OCI-LY7 (cell line): ENCODE measurements at regions not wholly inside any gene's neighbourhood (a gene's known extent, or its start where the extent isn't known, plus 50 kb on each side); places are given as distances from the start of the nearest gene placed in this dataset.

Experiments
- BruUV-seq: library from RNA; stranded (reverse); fragments of 400-500 nt; replicated peaks from 2 replicates; lab custom pipeline; 2021; lab: Mats Ljungman, UMichigan
- CTCF ChIA-PET: fragments of 300-600 bp; sonication (Branson Sonifier 250); formaldehyde crosslinking; loops from one replicate; lab custom pipeline; 2022; ENCODE audit warnings: antibody characterized with exemption; ENCODE audit not compliant: unreplicated experiment; lab: Charles Lee
- POLR2A ChIA-PET: fragments of 300-600 bp; sonication (Branson Sonifier 250); formaldehyde crosslinking; loops from one replicate; lab custom pipeline; 2022; ENCODE audit warnings: antibody characterized with exemption; lab: Charles Lee
- DNase-seq: peaks from one replicate; pipeline ENCODE4 v3.0.0-alpha.2; 2015; ENCODE audit warnings: low spot score
- H2AFZ ChIP-seq: fragments of 200-600 bp; sonication (generic), shearing (Covaris generic); 2 replicates; pipeline ENCODE4 v1.6.1; 2014; ENCODE audit warnings: mild to moderate bottlenecking, antibody characterized with exemption, low read length, moderate library complexity
- H3K27ac ChIP-seq: fragments of 200-600 bp; sonication (generic); 2 replicates; pipeline ENCODE4 v1.5.1; 2014; ENCODE audit warnings: mixed run types, low read depth, mild to moderate bottlenecking, moderate library complexity, low read length, inconsistent platforms; ENCODE audit not compliant: poor library complexity, severe bottlenecking
- H3K36me3 ChIP-seq: fragments of 200-600 bp; sonication (generic); 2 replicates; pipeline ENCODE4 v1.6.1; 2014; ENCODE audit warnings: mild to moderate bottlenecking, antibody characterized with exemption, low read length, moderate library complexity, mixed read lengths; ENCODE audit not compliant: insufficient read depth
- H3K4me1 ChIP-seq: fragments of 200-600 bp; sonication (generic); 2 replicates; pipeline ENCODE4 v1.5.1; 2014; ENCODE audit warnings: mild to moderate bottlenecking, low read length; ENCODE audit not compliant: insufficient read depth, poor library complexity, severe bottlenecking
- H3K4me2 ChIP-seq: fragments of 200-600 bp; sonication (generic); 2 replicates; pipeline ENCODE4 v1.6.1; 2014; ENCODE audit warnings: mild to moderate bottlenecking, low read length
- H3K4me3 ChIP-seq: fragments of 200-600 bp; sonication (generic); 2 replicates; pipeline ENCODE4 v1.5.1; 2014; ENCODE audit warnings: mild to moderate bottlenecking, low read depth, low read length; ENCODE audit not compliant: poor library complexity, severe bottlenecking
- H3K79me2 ChIP-seq: fragments of 200-600 bp; sonication (generic); 2 replicates; pipeline ENCODE4 v1.6.1; 2016; ENCODE audit warnings: low read depth, mild to moderate bottlenecking, low read length, moderate library complexity, mixed read lengths; ENCODE audit not compliant: insufficient read depth
- H3K9me2 ChIP-seq: fragments of 200-600 bp; sonication (generic); 2 replicates; pipeline ENCODE4 v1.6.1; 2016; ENCODE audit warnings: mild to moderate bottlenecking, low read length, mixed read lengths; ENCODE audit not compliant: insufficient read depth
- H3K9me3 ChIP-seq: fragments of 200-600 bp; sonication (generic); 2 replicates; pipeline ENCODE4 v1.6.1; 2014; ENCODE audit warnings: mild to moderate bottlenecking, mixed run types, low read length, mixed read lengths
- H4K20me1 ChIP-seq: fragments of 200-600 bp; sonication (generic); 2 replicates; pipeline ENCODE4 v1.6.1; 2014; ENCODE audit warnings: mild to moderate bottlenecking, antibody characterized with exemption, low read length, moderate library complexity, mixed read lengths; ENCODE audit not compliant: insufficient read depth
- CTCF ChIP-seq: fragments of 200-600 bp; sonication (generic); conservative IDR thresholded peaks from 2 replicates; pipeline ENCODE4 v1.5.1; 2014; ENCODE audit warnings: mild to moderate bottlenecking, antibody characterized with exemption, low read length, moderate library complexity, mixed read lengths
- EZH2phosphoT487 ChIP-seq: fragments of 200-600 bp; sonication (generic); IDR thresholded peaks from 2 replicates; pipeline ENCODE4 v1.6.1; 2018; ENCODE audit warnings: low read depth, borderline replicate concordance, mild to moderate bottlenecking, mixed run types, antibody characterized with exemption, low read length, moderate library complexity, mixed read lengths
- intact Hi-C: fragments of 100-400 bp; cut with micrococcal nuclease; formaldehyde crosslinking; loops from one replicate; pipeline ENCODE4 v1.10.0; 2022; ENCODE audit not compliant: unreplicated experiment

GRCh38 chr21:24179110-24179509, 1428.2 kb downstream of the MRPL39 start:
- Histone ChIP-seq H4K20me1 (no peaks in the 10 kb centered on the region), H3K4me2 (no peak overlapping the region), H2AFZ (no peak overlapping the region), H3K4me3 (no peak overlapping the region), H3K79me2 (no peaks in the 10 kb centered on the region), H3K27ac (no peak overlapping the region), H3K4me1 (no peaks in the 10 kb centered on the region), H3K9me3 (peaks cover 8% of the 10 kb centered on the region; the same call in 1 of the 2 replicates), H3K36me3 (no peaks in the 10 kb centered on the region), H3K9me2 (no peaks in the 10 kb centered on the region)
- no TSS peak for BruUV-seq
- no peak for TF ChIP-seq CTCF
- no peak for TF ChIP-seq EZH2phosphoT487
- ChIA-PET CTCF (no interaction called here), POLR2A (no interaction called here)
- no peak for DNase-seq
- intact Hi-C loops, result no loop called here

- no peaks in the 10 kb centered on the region for H3K79me2 ChIP-seq
- no peak overlapping the region for H3K27ac ChIP-seq
- no peak overlapping the region for H2AFZ ChIP-seq
- no peak overlapping the region for H3K4me2 ChIP-seq
- no peak overlapping the region for H3K4me3 ChIP-seq
- no TSS peak for BruUV-seq
- no peaks in the 10 kb centered on the region for H3K36me3 ChIP-seq
- no peaks in the 10 kb centered on the region for H3K4me1 ChIP-seq
- peaks cover 16% of the 10 kb centered on the region; the same call in 1 of the 2 replicates for H3K9me3 ChIP-seq
- ChIA-PET POLR2A (interaction anchor here (0.8 kb wide), 1 partner anchor 17 kb away, joined by 4 read pairs; no protein-coding TSS in a partner anchor), CTCF (no interaction called here)
- H4K20me1 ChIP-seq, result no peaks in the 10 kb centered on the region
- intact Hi-C loops, result no loop called here
- H3K9me2 ChIP-seq, result no peaks in the 10 kb centered on the region
- TF ChIP-seq EZH2phosphoT487 (no peak), CTCF (no peak)
- DNase-seq, result no peak
Measured at GRCh38 chr21:24175106-24175505, 1432.2 kb downstream of the MRPL39 start.

- CTCF ChIA-PET, result no interaction called here
- Histone ChIP-seq H3K79me2 (no peaks in the 10 kb centered on the region), H3K4me1 (no peaks in the 10 kb centered on the region), H4K20me1 (no peaks in the 10 kb centered on the region), H2AFZ (no peak overlapping the region), H3K9me3 (peaks cover 33% of the 10 kb centered on the region; the same call in 1 of the 2 replicates), H3K36me3 (no peaks in the 10 kb centered on the region), H3K4me3 (no peak overlapping the region), H3K4me2 (no peak overlapping the region), H3K27ac (no peak overlapping the region), H3K9me2 (no peaks in the 10 kb centered on the region)
- no TSS peak for BruUV-seq
- intact Hi-C loops, result no loop called here
- no peak for TF ChIP-seq CTCF
- no peak for TF ChIP-seq EZH2phosphoT487
- no peak for DNase-seq
- POLR2A ChIA-PET, result no interaction called here
Measured at GRCh38 chr21:24171736-24172135, 1435.5 kb downstream of the MRPL39 start.
